HFFc6 (cell line): ENCODE measurements at regions not wholly inside any gene's neighbourhood (a gene's known extent, or its start where the extent isn't known, plus 50 kb on each side); places are given as distances from the start of the nearest gene placed in this dataset.

Source experiments
- DNase-seq: peaks from one replicate; pipeline ENCODE4 v3.0.0-alpha.2; 2018
- H3K27ac Mint-ChIP-seq: 2 replicates; pipeline ENCODE4 v1.8.0; 2020; ENCODE audit warnings: mild to moderate bottlenecking, mixed read lengths
- H3K27me3 Mint-ChIP-seq: 2 replicates; pipeline ENCODE4 v1.8.0; 2021; ENCODE audit warnings: mild to moderate bottlenecking, moderate library complexity, mixed read lengths; ENCODE audit not compliant: insufficient read depth
- H3K36me3 Mint-ChIP-seq: 2 replicates; pipeline ENCODE4 v1.8.0; 2021; ENCODE audit warnings: low read depth, mixed read lengths
- H3K4me1 Mint-ChIP-seq: 2 replicates; pipeline ENCODE4 v1.8.0; 2020; ENCODE audit warnings: low read depth, mixed read lengths
- H3K4me3 Mint-ChIP-seq: 2 replicates; pipeline ENCODE4 v1.8.0; 2020; ENCODE audit warnings: mild to moderate bottlenecking, moderate library complexity, mixed read lengths
- H3K9me3 Mint-ChIP-seq: 2 replicates; pipeline ENCODE4 v1.8.0; 2020; ENCODE audit warnings: mild to moderate bottlenecking, mixed read lengths
- TF ChIP-seq, protein P1 (sequence below): fragments of 200-600 bp; sonication (generic); IDR thresholded peaks from 2 replicates; pipeline ENCODE4 v1.5.0; 2021; ENCODE audit warnings: antibody characterized with exemption, mild to moderate bottlenecking

DNA sequence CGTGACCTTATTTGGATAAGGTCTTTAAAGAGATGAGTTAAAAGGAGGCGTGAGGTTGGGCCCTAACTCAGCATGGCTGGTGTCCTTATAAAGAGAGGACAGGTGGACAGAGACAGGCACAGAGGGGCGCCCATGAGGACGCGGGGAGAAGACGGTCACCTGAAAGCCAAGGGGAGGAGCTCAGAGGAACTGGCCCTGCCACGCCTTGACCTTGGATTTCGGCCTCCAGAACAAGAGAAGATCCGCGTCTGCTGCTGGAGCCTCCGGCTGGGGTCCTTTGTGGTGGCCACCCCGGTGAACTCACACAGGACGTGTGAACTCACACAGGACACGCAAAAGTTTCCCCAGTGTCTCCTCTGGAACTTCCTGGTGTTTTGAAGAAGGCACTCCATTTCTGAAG, 122.7 kb downstream of the SIK1 start:
- no peak overlapping the region for H3K4me3 Mint-ChIP-seq
- H3K9me3 Mint-ChIP-seq: no peaks in the 10 kb centered on the region
- no peaks in the 10 kb centered on the region for H3K36me3 Mint-ChIP-seq
- DNase-seq: no peak
- peaks cover 9% of the 10 kb centered on the region for H3K4me1 Mint-ChIP-seq
- peaks cover 13% of the 10 kb centered on the region for H3K27me3 Mint-ChIP-seq
- TF ChIP-seq, protein P1, sequence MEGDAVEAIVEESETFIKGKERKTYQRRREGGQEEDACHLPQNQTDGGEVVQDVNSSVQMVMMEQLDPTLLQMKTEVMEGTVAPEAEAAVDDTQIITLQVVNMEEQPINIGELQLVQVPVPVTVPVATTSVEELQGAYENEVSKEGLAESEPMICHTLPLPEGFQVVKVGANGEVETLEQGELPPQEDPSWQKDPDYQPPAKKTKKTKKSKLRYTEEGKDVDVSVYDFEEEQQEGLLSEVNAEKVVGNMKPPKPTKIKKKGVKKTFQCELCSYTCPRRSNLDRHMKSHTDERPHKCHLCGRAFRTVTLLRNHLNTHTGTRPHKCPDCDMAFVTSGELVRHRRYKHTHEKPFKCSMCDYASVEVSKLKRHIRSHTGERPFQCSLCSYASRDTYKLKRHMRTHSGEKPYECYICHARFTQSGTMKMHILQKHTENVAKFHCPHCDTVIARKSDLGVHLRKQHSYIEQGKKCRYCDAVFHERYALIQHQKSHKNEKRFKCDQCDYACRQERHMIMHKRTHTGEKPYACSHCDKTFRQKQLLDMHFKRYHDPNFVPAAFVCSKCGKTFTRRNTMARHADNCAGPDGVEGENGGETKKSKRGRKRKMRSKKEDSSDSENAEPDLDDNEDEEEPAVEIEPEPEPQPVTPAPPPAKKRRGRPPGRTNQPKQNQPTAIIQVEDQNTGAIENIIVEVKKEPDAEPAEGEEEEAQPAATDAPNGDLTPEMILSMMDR: no peak
- no peak overlapping the region for H3K27ac Mint-ChIP-seq

DNA sequence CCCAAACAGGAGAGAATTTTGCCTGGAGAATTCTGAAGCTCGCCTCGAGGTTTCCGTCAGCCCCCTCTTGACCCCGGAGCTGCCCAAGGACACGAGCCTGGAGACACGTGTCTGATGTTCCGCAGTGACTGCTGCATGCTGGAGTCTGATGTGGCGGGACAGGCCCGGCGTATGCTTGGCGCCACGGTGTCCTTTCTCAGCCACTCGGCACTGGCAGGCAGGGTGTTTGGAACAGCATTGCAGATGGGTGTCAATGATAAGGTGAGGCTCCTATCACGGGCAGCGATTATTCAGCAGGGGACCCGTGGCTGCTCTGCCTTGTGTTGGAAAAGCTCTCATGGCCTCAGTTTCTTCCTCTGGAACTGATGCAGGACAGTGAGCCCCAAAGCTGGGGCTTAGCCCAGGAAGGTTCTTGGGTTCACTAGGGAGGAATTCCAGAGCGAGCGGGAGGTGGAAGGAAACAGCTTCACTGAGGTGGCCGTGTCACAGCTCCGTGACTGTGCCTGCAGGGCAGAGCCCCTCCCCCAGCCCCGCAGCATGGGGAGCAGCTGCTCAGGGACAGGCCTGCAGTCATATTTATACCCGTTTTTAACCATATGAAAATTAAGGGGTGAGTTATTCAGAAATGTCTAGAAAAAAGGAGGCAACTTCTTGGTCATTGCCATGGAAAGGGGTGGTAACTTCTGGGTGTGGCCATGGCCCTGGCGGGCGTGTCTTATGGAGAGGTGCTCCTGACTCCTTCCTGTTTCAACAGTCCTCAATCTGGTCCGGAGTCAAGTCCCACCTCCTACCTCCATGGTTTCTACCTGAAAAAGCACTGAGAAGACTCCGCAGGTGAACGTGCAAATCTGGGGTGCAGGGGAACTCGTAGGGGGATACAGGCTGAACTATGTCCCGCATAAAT, 123.4 kb downstream of the SIK1 start:
- TF ChIP-seq, protein P1: no peak
- H3K36me3 Mint-ChIP-seq: no peaks in the 10 kb centered on the region
- peaks cover 13% of the 10 kb centered on the region for H3K27me3 Mint-ChIP-seq
- no peak overlapping the region for H3K27ac Mint-ChIP-seq
- H3K9me3 Mint-ChIP-seq: no peaks in the 10 kb centered on the region
- no peak overlapping the region for H3K4me3 Mint-ChIP-seq
- no peak for DNase-seq
- H3K4me1 Mint-ChIP-seq: peaks cover 9% of the 10 kb centered on the region

DNA sequence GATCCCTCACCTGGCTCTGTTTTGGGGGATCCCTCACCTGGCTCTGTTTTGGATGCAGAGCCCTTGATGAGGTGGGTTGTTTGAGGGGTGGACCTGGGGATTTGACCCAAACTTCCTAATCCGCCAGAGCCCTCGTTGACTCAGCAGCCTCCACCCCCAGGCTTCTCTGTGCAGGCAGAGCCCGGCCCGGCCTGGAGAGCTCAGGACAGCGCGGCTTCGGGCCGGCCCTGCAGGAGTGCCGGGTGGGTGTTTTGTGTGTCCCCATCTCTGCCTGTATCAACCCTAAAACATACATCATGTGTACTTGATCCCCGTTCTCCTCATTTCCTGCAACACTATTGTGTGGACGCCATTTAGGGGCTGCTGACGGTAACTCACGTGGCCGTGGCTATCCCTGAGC, 124.2 kb downstream of the SIK1 start:
- no peak overlapping the region for H3K4me3 Mint-ChIP-seq
- H3K27ac Mint-ChIP-seq: no peak overlapping the region
- DNase-seq: no peak
- peaks cover 13% of the 10 kb centered on the region for H3K27me3 Mint-ChIP-seq
- TF ChIP-seq, protein P1: no peak
- peaks cover 9% of the 10 kb centered on the region for H3K4me1 Mint-ChIP-seq
- no peaks in the 10 kb centered on the region for H3K36me3 Mint-ChIP-seq
- H3K9me3 Mint-ChIP-seq: no peaks in the 10 kb centered on the region

DNA sequence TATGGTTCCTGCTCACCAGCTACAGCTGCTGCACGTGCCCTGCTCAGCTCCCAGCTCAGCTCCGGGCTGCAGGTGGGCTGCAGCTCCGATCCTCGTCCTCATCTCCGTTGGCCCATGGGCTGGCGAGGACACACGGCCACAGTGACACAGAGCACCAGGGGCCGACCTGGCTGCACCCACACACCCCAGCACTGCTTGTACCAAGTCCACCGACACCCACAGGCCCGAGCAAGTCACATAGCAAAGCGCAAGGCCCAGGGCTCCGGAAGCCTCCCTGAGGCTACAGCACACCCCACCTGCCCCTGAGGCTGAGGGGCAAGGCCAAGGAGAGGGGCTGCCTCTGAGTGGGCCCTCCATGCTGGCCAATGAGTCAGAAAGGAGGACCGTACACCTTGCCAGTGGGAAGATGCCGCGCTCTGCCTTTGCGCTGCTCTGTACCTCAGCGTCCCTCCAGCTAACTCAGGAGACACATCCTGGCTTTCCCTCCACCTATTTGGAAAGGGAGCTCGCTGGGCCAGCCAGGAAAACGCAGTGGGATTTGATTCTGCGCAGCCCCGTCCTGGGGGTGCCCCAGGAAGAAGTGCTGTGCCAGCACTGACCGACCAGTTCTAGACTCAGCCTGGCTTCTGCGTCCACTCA, 124.8 kb downstream of the SIK1 start:
- Mint-ChIP-seq H3K4me3 (no peak overlapping the region), H3K27ac (no peak overlapping the region), H3K4me1 (peaks cover 5% of the 10 kb centered on the region), H3K27me3 (peaks cover 13% of the 10 kb centered on the region), H3K36me3 (no peaks in the 10 kb centered on the region), H3K9me3 (no peaks in the 10 kb centered on the region)
- no peak for DNase-seq
- TF ChIP-seq, protein P1: no peak

DNA sequence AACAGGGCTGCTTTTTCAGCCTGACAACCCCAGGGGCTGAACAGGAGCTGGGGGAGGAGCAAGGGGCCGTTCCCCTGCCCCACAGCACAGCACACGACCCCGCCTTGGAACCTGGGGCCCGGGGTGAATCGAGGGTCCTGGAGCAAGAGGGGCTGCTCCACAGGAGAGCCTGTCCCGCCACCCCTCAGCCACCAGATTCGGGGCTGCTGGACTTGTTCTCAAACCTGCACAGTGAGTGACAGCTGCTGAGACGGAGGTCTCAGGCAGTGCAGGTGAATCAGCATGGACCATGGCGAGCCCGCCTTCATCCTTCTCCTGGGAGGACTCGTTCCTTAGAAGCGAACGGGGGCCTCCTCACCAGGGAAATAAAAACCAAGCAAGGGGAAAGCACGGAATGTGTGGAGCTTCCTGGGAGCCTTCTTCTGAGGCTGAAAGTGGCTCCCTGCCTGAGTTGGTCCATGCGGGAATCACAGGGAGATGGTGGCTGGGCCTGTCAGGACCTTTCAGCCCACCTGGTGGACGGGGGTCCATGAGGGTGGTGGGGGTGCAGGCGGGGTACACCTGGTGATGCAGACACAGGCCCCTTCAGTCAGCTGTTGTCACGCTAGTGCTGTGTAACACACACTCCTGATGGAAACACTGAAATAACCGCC, 125.4 kb downstream of the SIK1 start:
- no peaks in the 10 kb centered on the region for H3K4me1 Mint-ChIP-seq
- no peak overlapping the region for H3K27ac Mint-ChIP-seq
- TF ChIP-seq, protein P1: no peak
- H3K4me3 Mint-ChIP-seq: no peak overlapping the region
- no peaks in the 10 kb centered on the region for H3K9me3 Mint-ChIP-seq
- DNase-seq: no peak
- H3K27me3 Mint-ChIP-seq: peaks cover 19% of the 10 kb centered on the region
- no peaks in the 10 kb centered on the region for H3K36me3 Mint-ChIP-seq
